K562 (cell line): ENCODE measurements at regions not wholly inside any gene's neighbourhood (a gene's known extent, or its start where the extent isn't known, plus 50 kb on each side); places are given as distances from the start of the nearest gene placed in this dataset.
A peak's percentile ranks its signal among the peaks of the same experiment; 100 is the strongest.

Experiments used
- ASH1L ChIP-seq: fragments of 450-650 bp; IDR thresholded peaks from 2 replicates; pipeline ENCODE4 v1.6.1; 2018; ENCODE audit warnings: borderline replicate concordance, mild to moderate bottlenecking, low read depth; ENCODE audit not compliant: partially characterized antibody
- CBX2 ChIP-seq: fragments of 200-600 bp; sonication (generic); IDR thresholded peaks from one replicate; pipeline ENCODE4 v1.6.1; 2012; ENCODE audit warnings: mild to moderate bottlenecking, low read length, inconsistent platforms; ENCODE audit not compliant: insufficient read depth, poor library complexity, severe bottlenecking
- CREM ChIP-seq: IDR thresholded peaks from 2 replicates; pipeline ENCODE4 v1.6.1; 2014; ENCODE audit warnings: antibody characterized with exemption, low read depth
- GABPB1 ChIP-seq: sonication (generic); formaldehyde crosslinking; IDR thresholded peaks from 2 replicates; pipeline ENCODE4 v1.8.0; 2022; ENCODE audit warnings: mild to moderate bottlenecking, missing genetic modification reagents
- HNRNPLL ChIP-seq: fragments of 200-400 bp; formaldehyde crosslinking; IDR thresholded peaks from 2 replicates; pipeline ENCODE4 v1.6.1; 2017; ENCODE audit warnings: low read length, low read depth, mild to moderate bottlenecking; ENCODE audit not compliant: poor library complexity, severe bottlenecking
- ILF3 ChIP-seq: fragments of 450-650 bp; IDR thresholded peaks from 2 replicates; pipeline ENCODE4 v1.6.1; 2018; ENCODE audit warnings: antibody characterized with exemption, mild to moderate bottlenecking, moderate library complexity, borderline replicate concordance
- KDM1A ChIP-seq, 2 experiments: fragments of 450-650 bp; IDR thresholded peaks; 2 replicates each; pipeline ENCODE4 v1.6.1; 2016; ENCODE audit warnings: mild to moderate bottlenecking in 2 of 2
- NONO ChIP-seq, 2 experiments: fragments of 200-400 bp in 1 of 2; fragments of 450-650 bp in 1 of 2; formaldehyde crosslinking in 1 of 2; IDR thresholded peaks; 2 replicates each; pipeline ENCODE4 v1.6.1; 2017; ENCODE audit warnings: low read depth in 2 of 2, mild to moderate bottlenecking in 2 of 2, moderate library complexity in 2 of 2, low read length in 1 of 2
- POU5F1 ChIP-seq: fragments of 150-350 bp; IDR thresholded peaks from 2 replicates; pipeline ENCODE4 v1.6.1; 2014; ENCODE audit warnings: borderline replicate concordance, low read length, low read depth, mild to moderate bottlenecking; ENCODE audit not compliant: partially characterized antibody
- PTBP1 ChIP-seq: fragments of 200-400 bp; formaldehyde crosslinking; IDR thresholded peaks from 2 replicates; pipeline ENCODE4 v1.6.1; 2017; ENCODE audit warnings: low read depth, low read length
- TAL1 ChIP-seq: fragments of 450-650 bp; IDR thresholded peaks from 2 replicates; pipeline ENCODE4 v1.6.1; 2016; ENCODE audit warnings: mild to moderate bottlenecking
- TEAD1 ChIP-seq, 2 experiments: fragments of 450-650 bp in 1 of 2; sonication (generic) in 1 of 2; formaldehyde crosslinking; IDR thresholded peaks; 2 replicates each; pipeline versions ENCODE4 v1.4.0 to v1.8.0; 2020 to 2022; ENCODE audit warnings: mild to moderate bottlenecking in 2 of 2, missing genetic modification reagents in 1 of 2
- ZC3H8 ChIP-seq: fragments of 450-650 bp; IDR thresholded peaks from 2 replicates; pipeline ENCODE4 v1.6.1; 2017
- ZNF174 ChIP-seq: fragments of 250-450 bp; sonication (Bioruptor Pico); IDR thresholded peaks from 2 replicates; pipeline ENCODE4 v1.4.0; 2020; ENCODE audit warnings: mild to moderate bottlenecking
- ZNF277 ChIP-seq: fragments of 250-450 bp; sonication (Bioruptor Pico); IDR thresholded peaks from 2 replicates; pipeline ENCODE4 v1.8.0; 2022; ENCODE audit warnings: inconsistent platforms, mild to moderate bottlenecking, moderate library complexity, borderline replicate concordance
- ZNF41 ChIP-seq: fragments of 250-450 bp; sonication (Bioruptor Pico); conservative IDR thresholded peaks from 2 replicates; pipeline ENCODE4 v1.4.0; 2020; ENCODE audit warnings: mild to moderate bottlenecking
- TF ChIP-seq, protein P1 (sequence below), 2 experiments: fragments of 150-350 bp in 1 of 2; IDR thresholded peaks; 2 replicates each; pipeline ENCODE4 v1.6.1; 2012 to 2016; ENCODE audit warnings: low read depth in 2 of 2, low read length in 2 of 2, mild to moderate bottlenecking in 1 of 2, moderate library complexity in 1 of 2
- TF ChIP-seq, protein P2 (sequence below), 2 experiments: fragments of 450-650 bp in 1 of 2; sonication (generic) in 1 of 2; formaldehyde crosslinking in 1 of 2; IDR thresholded peaks in 1 of 2; conservative IDR thresholded peaks in 1 of 2; 2 replicates each; pipeline versions ENCODE4 v1.6.1 to v1.8.1; 2016 to 2023; ENCODE audit warnings: mild to moderate bottlenecking in 2 of 2, moderate library complexity in 2 of 2, inconsistent platforms in 1 of 2, missing genetic modification reagents in 1 of 2
- TF ChIP-seq, protein P3 (sequence below): fragments of 250-450 bp; sonication (Bioruptor Pico); IDR thresholded peaks from 2 replicates; pipeline ENCODE4 v1.8.0; 2022; ENCODE audit warnings: moderate library complexity, mild to moderate bottlenecking, inconsistent platforms

- TF ChIP-seq, protein P1, sequence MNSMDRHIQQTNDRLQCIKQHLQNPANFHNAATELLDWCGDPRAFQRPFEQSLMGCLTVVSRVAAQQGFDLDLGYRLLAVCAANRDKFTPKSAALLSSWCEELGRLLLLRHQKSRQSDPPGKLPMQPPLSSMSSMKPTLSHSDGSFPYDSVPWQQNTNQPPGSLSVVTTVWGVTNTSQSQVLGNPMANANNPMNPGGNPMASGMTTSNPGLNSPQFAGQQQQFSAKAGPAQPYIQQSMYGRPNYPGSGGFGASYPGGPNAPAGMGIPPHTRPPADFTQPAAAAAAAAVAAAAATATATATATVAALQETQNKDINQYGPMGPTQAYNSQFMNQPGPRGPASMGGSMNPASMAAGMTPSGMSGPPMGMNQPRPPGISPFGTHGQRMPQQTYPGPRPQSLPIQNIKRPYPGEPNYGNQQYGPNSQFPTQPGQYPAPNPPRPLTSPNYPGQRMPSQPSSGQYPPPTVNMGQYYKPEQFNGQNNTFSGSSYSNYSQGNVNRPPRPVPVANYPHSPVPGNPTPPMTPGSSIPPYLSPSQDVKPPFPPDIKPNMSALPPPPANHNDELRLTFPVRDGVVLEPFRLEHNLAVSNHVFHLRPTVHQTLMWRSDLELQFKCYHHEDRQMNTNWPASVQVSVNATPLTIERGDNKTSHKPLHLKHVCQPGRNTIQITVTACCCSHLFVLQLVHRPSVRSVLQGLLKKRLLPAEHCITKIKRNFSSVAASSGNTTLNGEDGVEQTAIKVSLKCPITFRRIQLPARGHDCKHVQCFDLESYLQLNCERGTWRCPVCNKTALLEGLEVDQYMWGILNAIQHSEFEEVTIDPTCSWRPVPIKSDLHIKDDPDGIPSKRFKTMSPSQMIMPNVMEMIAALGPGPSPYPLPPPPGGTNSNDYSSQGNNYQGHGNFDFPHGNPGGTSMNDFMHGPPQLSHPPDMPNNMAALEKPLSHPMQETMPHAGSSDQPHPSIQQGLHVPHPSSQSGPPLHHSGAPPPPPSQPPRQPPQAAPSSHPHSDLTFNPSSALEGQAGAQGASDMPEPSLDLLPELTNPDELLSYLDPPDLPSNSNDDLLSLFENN (IDR thresholded peaks at IDR 0.05; ENCODE audit: low read depth in 2 of 2, low read length in 2 of 2) = no peak
- TF ChIP-seq POU5F1 (no peak), PTBP1 (no peak), ZNF277 (CRISPR knock-in tag) (no peak), NONO (IDR thresholded peaks at IDR 0.05; ENCODE audit: low read depth in 2 of 2, low read length in 1 of 2) (no peak), TEAD1 (CRISPR knock-in tag; IDR thresholded peaks at IDR 0.05) (no peak), ZNF174 (CRISPR knock-in tag) (no peak), ILF3 (no peak), CREM (no peak), CBX2 (no peak), HNRNPLL (no peak), ZNF41 (CRISPR knock-in tag) (no peak), GABPB1 (CRISPR knock-in tag) (0 out of 2 replicates have a peak, but pooled peaks have one; percentile 26), ZC3H8 (no peak), TAL1 (no peak), KDM1A (IDR thresholded peaks at IDR 0.05) (0 out of 4 replicates have a peak, but pooled peaks of 1 of the 2 experiments have one; percentile 24), ASH1L (no peak)
- TF ChIP-seq, protein P2, sequence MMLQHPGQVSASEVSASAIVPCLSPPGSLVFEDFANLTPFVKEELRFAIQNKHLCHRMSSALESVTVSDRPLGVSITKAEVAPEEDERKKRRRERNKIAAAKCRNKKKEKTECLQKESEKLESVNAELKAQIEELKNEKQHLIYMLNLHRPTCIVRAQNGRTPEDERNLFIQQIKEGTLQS (IDR thresholded peaks at IDR 0.05) = peak; percentile 89
- TF ChIP-seq, protein P2 (CRISPR knock-in tag; conservative IDR thresholded peaks at IDR 0.05) = no peak
- TF ChIP-seq, protein P3, sequence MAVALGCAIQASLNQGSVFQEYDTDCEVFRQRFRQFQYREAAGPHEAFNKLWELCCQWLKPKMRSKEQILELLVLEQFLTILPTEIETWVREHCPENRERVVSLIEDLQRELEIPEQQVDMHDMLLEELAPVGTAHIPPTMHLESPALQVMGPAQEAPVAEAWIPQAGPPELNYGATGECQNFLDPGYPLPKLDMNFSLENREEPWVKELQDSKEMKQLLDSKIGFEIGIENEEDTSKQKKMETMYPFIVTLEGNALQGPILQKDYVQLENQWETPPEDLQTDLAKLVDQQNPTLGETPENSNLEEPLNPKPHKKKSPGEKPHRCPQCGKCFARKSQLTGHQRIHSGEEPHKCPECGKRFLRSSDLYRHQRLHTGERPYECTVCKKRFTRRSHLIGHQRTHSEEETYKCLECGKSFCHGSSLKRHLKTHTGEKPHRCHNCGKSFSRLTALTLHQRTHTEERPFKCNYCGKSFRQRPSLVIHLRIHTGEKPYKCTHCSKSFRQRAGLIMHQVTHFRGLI (CRISPR knock-in tag) = no peak
Observed at GRCh38 chr4:186839122-186840037, 115.7 kb upstream of the FAT1 start (continued).
